ENCODE measurements at regions not wholly inside any gene's neighbourhood (a gene's known extent, or its start where the extent isn't known, plus 50 kb on each side); places are given as distances from the start of the nearest gene placed in this dataset.

DNA sequence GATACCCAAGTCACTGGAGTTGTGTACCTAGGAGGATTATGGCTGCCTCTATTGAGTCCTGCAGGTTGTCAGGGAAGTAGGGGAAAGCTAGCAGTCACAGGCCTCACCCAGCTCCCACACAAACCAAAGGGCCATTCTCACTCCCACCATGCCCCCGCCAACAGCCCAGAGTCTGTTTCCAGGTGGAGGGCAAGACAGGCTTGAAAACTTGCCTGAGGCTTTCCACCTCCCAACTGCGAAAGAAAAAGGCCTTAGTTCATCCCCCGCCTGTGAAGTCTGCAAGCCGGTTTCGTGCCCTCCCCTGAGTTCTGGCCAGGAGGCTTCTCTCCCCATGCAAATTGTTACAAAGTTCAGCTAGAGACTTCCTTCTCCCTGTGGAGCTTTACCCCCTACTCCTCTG lies 270.3 kb downstream of the TXNL1 start:
- no peak for TF ChIP-seq CTCF (IDR thresholded peaks at IDR 0.05)
- no peak for TF ChIP-seq POLR2AphosphoS5 (IDR thresholded peaks at IDR 0.05)
- TF ChIP-seq POLR2A (IDR thresholded peaks at IDR 0.05; ENCODE audit: low read depth): no peak
